Heart right ventricle (tissue), 16 donors: ENCODE measurements at regions not wholly inside any gene's neighbourhood (a gene's known extent, or its start where the extent isn't known, plus 50 kb on each side); places are given as distances from the start of the nearest gene placed in this dataset.
A peak's percentile ranks its signal among the peaks of the same experiment; 100 is the strongest.

Source experiments
- ATAC-seq, 8 donors: fragments of 200-7000 bp; cut with Tn5 transposase; one replicate each; pipeline ENCODE4 v1.9.1; 2020; ENCODE audit warnings: mild to moderate bottlenecking in 8 of 8, moderate library complexity in 8 of 8, moderate number of reproducible peaks in 1 of 8
- DNase-seq, 2 donors: peaks; one replicate each; pipeline ENCODE4 v3.0.0-alpha.2; 2020
- H3K27ac ChIP-seq, 10 donors: fragments of 200-600 bp; sonication (generic) in 2 of 10; one replicate each; pipeline versions ENCODE4 v1.5.0 to v1.8.0; 2020 to 2022; ENCODE audit warnings: mild to moderate bottlenecking in 3 of 10
- H3K27me3 ChIP-seq, 7 donors: fragments of 200-600 bp; one replicate each; pipeline ENCODE4 v1.8.0; 2021 to 2022; ENCODE audit warnings: mild to moderate bottlenecking in 2 of 7
- H3K36me3 ChIP-seq, 9 donors: fragments of 200-600 bp; sonication (generic) in 1 of 9; one replicate each; pipeline versions ENCODE4 v1.5.0 to v1.8.0; 2020 to 2022; ENCODE audit warnings: mild to moderate bottlenecking in 2 of 9
- H3K4me1 ChIP-seq, 9 donors: fragments of 200-600 bp; sonication (generic) in 1 of 9; one replicate each; pipeline versions ENCODE4 v1.5.0 to v1.8.0; 2020 to 2022; ENCODE audit warnings: mild to moderate bottlenecking in 4 of 9
- H3K4me3 ChIP-seq, 10 donors: fragments of 200-600 bp; sonication (generic) in 2 of 10; one replicate each; pipeline versions ENCODE4 v1.5.0 to v1.8.0; 2020 to 2022; ENCODE audit warnings: mild to moderate bottlenecking in 7 of 10, moderate library complexity in 2 of 10
- H3K9me3 ChIP-seq, 11 donors: fragments of 200-600 bp in 10 of 11; sonication (generic) in 2 of 11; one replicate each; pipeline versions ENCODE4 v1.5.0 to v1.8.0; 2013 to 2022; ENCODE audit warnings: mild to moderate bottlenecking in 2 of 11, control low read depth in 1 of 11, moderate library complexity in 1 of 11
- WGBS, 2 donors: extraction: QIAGEN DNeasy Blood & Tissue Kit; methylation state at CpG; one replicate each; pipeline ENCODE4 v1.1.7; 2013; ENCODE audit warnings: inconsistent platforms in 1 of 2; 5-methylcytosine and 5-hydroxymethylcytosine counted together
- intact Hi-C, 10 donors: fragments of 100-400 bp; cut with DNase I; formaldehyde crosslinking; loops; one replicate each; pipeline versions ENCODE4 v1.11.1 to v1.14.2; 2022
- TF ChIP-seq, protein P1 (sequence below), 9 donors: fragments of 200-600 bp; sonication (generic) in 2 of 9; IDR thresholded peaks; one replicate each; pipeline versions ENCODE4 v1.5.0 to v1.8.0; 2021 to 2022; ENCODE audit warnings: antibody characterized with exemption in 9 of 9, mild to moderate bottlenecking in 5 of 9, moderate library complexity in 1 of 9
- donor health status: Arrhythmogenic right ventricular cardiomyopathy.
- donor health status: ischemic (EF 13 %, LVEDD 7.1; RV severe dilation, severe dysfunction).
- donor health status: healthy with polysubstance abuse.
- donor health status: DM: no; HTN: yes; CAD: no.
- donor health status: DM: no; HTN: no; CAD: no.
- donor health status: ischemic (EF 25% LVEDD 6.9; RV normal size, moderate dysfunction).
- donor health status: ischemic (EF 25% LVEDD 5.7; RV mildly dilated, moderate dysfunction).
- donor health status: healthy.
- donor health status: DM: yes; HTN: yes; CAD: no.
- donor health status: Ischemic cardiomyopathy.
- donor health status: ischemic (EF 35%, LVEDD 5.7; RV mildly dilated, moderate dysfunction).
- donor health status: nonischemic (EF 11% LVEDD 7.7; RV severe dilation, severe dysfunction).
- donor health status: DM: yes; HTN: yes; CAD: no.
- donor health status: PGD.
- donor health status: ischemic (EF 29% LVEDD 5.4; RV normal size, mild dysfunction).
- donor health status: nonischemic (EF 23%, LVEDD 6.1; RV moderate dilation, normal function).

GRCh38 chr15:66941791-66942190 lies 123.6 kb upstream of the SMAD3 start:
- ATAC-seq (peak in 2 of 8 donors; percentile 11 to 30), DNase-seq (no peak)
- Histone ChIP-seq H3K4me3 (no peak overlapping the region), H3K4me1 (peaks cover 0 to 21% (median 9%) of the 10 kb centered on the region in 9 donors), H3K27me3 (no peaks in the 10 kb centered on the region), H3K36me3 (no peaks in the 10 kb centered on the region), H3K9me3 (peaks cover 0 to 13% (median 0%) of the 10 kb centered on the region in 11 donors), H3K27ac (no peak overlapping the region)
- intact Hi-C loops, result loop anchor here in 5 of 10 donors (10.0 kb wide), 3 partner anchors 123 to 893 kb away; partner anchors contain the start of gene SMAD3 (in 1 of the 5)
- 88 to 95% methylated on average over 3 of the region's 3 CpGs for WGBS, 2 donors
- TF ChIP-seq, protein P1, sequence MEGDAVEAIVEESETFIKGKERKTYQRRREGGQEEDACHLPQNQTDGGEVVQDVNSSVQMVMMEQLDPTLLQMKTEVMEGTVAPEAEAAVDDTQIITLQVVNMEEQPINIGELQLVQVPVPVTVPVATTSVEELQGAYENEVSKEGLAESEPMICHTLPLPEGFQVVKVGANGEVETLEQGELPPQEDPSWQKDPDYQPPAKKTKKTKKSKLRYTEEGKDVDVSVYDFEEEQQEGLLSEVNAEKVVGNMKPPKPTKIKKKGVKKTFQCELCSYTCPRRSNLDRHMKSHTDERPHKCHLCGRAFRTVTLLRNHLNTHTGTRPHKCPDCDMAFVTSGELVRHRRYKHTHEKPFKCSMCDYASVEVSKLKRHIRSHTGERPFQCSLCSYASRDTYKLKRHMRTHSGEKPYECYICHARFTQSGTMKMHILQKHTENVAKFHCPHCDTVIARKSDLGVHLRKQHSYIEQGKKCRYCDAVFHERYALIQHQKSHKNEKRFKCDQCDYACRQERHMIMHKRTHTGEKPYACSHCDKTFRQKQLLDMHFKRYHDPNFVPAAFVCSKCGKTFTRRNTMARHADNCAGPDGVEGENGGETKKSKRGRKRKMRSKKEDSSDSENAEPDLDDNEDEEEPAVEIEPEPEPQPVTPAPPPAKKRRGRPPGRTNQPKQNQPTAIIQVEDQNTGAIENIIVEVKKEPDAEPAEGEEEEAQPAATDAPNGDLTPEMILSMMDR (IDR thresholded peaks at IDR 0.05), result no peak

- TF ChIP-seq, protein P1 (IDR thresholded peaks at IDR 0.05), result no peak
- Histone ChIP-seq H3K27ac (no peak overlapping the region), H3K4me1 (peaks cover 0 to 17% (median 7%) of the 10 kb centered on the region in 9 donors), H3K36me3 (no peaks in the 10 kb centered on the region), H3K27me3 (no peaks in the 10 kb centered on the region), H3K4me3 (no peak overlapping the region), H3K9me3 (peaks cover 0 to 7% (median 0%) of the 10 kb centered on the region in 11 donors)
- intact Hi-C loops, result loop anchor here in 5 of 10 donors (10.0 kb wide), 3 partner anchors 122 to 892 kb away; partner anchors contain the start of gene SMAD3 (in 1 of the 5)
- DNase-seq, result no peak
- no peak for ATAC-seq
- 95 to 96% methylated on average over 11 of the region's 11 CpGs for WGBS, 2 donors
These were observed 122.6 kb upstream of the SMAD3 start for GRCh38 chr15:66942649-66943390.

- Histone ChIP-seq H3K27me3 (no peaks in the 10 kb centered on the region), H3K4me1 (peaks cover 0 to 17% (median 7%) of the 10 kb centered on the region in 9 donors), H3K27ac (no peak overlapping the region), H3K36me3 (no peaks in the 10 kb centered on the region), H3K4me3 (no peak overlapping the region), H3K9me3 (no peaks in the 10 kb centered on the region)
- ATAC-seq, result no peak
- TF ChIP-seq, protein P1 (IDR thresholded peaks at IDR 0.05), result no peak
- no peak for DNase-seq
- intact Hi-C loops, result loop anchor here in 5 of 10 donors (10.0 kb wide), 3 partner anchors 121 to 891 kb away; partner anchors contain the start of gene SMAD3 (in 1 of the 5)
- 92 to 93% methylated on average over 10 of the region's 10 CpGs for WGBS, 2 donors
These were observed 121.8 kb upstream of the SMAD3 start for GRCh38 chr15:66943456-66944095.

DNA sequence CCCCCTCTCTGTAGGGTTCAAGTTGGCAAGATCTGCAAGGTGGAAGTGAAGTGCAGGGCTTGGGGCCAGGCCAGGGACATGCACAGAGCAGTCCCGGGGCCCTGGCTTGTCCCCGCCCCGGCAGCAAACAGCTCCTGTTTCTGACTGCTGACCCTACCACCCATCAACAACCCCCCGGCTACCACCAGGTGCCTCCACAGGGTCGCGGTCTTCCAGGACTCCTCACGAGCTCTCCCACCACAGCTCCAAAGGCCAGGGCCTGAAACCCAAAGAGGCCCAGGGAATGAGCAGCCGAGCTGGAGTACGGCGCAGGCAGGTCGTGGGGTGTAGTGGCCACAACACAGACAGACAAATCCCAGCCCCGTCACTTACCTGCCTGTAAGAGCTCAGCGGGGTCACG lies 121.3 kb upstream of the SMAD3 start:
- Histone ChIP-seq H3K36me3 (no peaks in the 10 kb centered on the region), H3K27me3 (no peaks in the 10 kb centered on the region), H3K4me1 (peaks cover 0 to 17% (median 7%) of the 10 kb centered on the region in 9 donors), H3K27ac (no peak overlapping the region), H3K4me3 (no peak overlapping the region), H3K9me3 (no peaks in the 10 kb centered on the region)
- no peak for DNase-seq
- whole genome bisulfite sequencing, 2 donors, result 93 to 95% methylated on average over 14 of the region's 14 CpGs
- intact Hi-C loops, result loop anchor here in 5 of 10 donors (10.0 kb wide), 3 partner anchors 121 to 891 kb away; partner anchors contain the start of gene SMAD3 (in 1 of the 5)
- TF ChIP-seq, protein P1 (IDR thresholded peaks at IDR 0.05), result no peak
- no peak for ATAC-seq
